ENCODE measurements at regions not wholly inside any gene's neighbourhood (a gene's known extent, or its start where the extent isn't known, plus 50 kb on each side); places are given as distances from the start of the nearest gene placed in this dataset.

DNA sequence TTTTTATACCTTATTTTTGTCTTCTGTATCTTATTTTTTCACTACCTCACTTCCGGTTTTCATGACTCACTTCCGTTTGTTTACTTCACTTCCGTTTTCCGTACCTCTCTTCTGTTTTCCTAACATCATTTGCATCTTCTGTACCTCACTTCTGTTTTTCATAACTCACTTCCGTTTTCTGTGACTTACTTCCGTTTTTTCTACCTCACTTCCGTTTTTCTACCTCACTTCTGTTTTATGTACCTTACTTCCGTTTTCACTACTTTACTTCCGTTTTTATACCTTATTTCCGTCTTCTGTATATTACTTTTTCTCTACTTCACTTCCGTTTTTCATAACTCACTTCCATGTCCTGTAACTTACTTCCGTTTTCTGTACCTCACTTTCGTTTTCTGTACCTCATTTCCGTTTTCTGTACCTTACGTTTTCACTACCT lies 492.5 kb upstream of the AKR1E2 start:
- no peaks in the 10 kb centered on the region for H3K27me3 ChIP-seq (ENCODE audit: control insufficient read depth, insufficient read depth, low read length)
- H3K4me3 ChIP-seq (ENCODE audit: low read length), result no peak overlapping the region
- no peaks in the 10 kb centered on the region for H3K9me3 ChIP-seq (replicated peaks; ENCODE audit: control insufficient read depth, low read depth, low read length)
- no peak for DNase-seq
- no peak overlapping the region for H3K27ac ChIP-seq (ENCODE audit: low read length)
- peaks cover 11% of the 10 kb centered on the region for H3K4me1 ChIP-seq (ENCODE audit: control insufficient read depth, insufficient read depth, low read length)
- WGBS (ENCODE audit: insufficient coverage), result 95% methylated on average over 15 of the region's 15 CpGs
- H3K36me3 ChIP-seq (ENCODE audit: control insufficient read depth, insufficient read depth, low read length), result no peaks in the 10 kb centered on the region

DNA sequence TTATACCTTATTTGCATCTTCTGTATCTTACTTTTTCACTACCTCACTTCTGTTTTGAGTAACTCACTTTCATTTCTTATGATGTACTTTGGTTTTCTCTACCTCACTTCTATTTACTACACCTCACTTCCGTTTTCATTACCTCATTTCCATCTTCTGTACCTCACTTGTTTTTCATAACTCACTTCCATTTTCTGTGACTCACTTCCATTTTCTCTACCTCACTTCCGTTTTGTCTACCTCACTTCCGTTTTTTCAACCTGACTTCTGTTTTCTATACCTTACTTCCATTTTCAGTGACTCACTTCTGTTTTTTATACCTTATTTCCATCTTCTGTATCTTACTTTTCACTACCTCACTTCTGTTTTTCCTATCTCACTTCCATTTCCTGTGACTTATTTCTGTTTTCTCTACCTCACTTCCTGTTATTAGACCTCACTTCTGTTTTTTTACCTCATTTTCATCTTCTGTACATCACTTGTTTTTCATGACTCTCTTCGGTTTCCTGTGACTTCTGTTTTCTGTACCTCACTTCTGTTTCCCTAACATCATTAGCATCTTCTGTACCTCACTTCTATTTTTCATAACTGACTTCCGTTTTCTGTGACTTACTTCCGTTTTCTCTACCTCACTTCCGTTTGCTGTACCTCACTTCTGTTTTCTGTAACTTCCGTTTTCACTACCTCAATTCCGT lies 493.1 kb upstream of the AKR1E2 start:
- H3K9me3 ChIP-seq (replicated peaks; ENCODE audit: control insufficient read depth, low read depth, low read length), result no peaks in the 10 kb centered on the region
- 90% methylated on average over 9 of the region's 9 CpGs for WGBS (ENCODE audit: insufficient coverage)
- no peak for DNase-seq
- peaks cover 9% of the 10 kb centered on the region for H3K4me1 ChIP-seq (ENCODE audit: control insufficient read depth, insufficient read depth, low read length)
- no peaks in the 10 kb centered on the region for H3K36me3 ChIP-seq (ENCODE audit: control insufficient read depth, insufficient read depth, low read length)
- H3K27ac ChIP-seq (ENCODE audit: low read length), result no peak overlapping the region
- H3K27me3 ChIP-seq (ENCODE audit: control insufficient read depth, insufficient read depth, low read length), result no peaks in the 10 kb centered on the region
- no peak overlapping the region for H3K4me3 ChIP-seq (ENCODE audit: low read length)

DNA sequence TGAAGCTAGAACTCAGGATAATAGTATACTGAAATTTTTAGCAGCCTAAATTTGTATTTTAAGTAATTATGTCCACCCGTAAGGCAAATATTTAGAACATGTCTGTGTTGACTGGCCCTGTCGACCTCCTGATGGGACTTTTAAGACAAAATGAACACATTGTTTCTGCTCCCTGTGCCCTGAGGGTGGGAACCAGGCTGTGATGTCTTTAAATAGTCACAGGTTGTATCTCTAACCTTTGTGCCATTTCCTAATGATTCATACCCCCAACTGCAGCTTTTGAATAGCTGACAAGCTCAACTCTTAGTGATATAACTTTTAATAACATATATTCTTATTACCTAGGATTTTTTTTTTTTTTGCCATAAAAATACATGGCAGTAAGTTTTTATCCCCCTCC lies 494.9 kb upstream of the AKR1E2 start:
- Histone ChIP-seq H3K9me3 (replicated peaks; ENCODE audit: control insufficient read depth, low read depth, low read length) (no peaks in the 10 kb centered on the region), H3K27ac (ENCODE audit: low read length) (peak overlapping the region; percentile 47), H3K27me3 (ENCODE audit: control insufficient read depth, insufficient read depth, low read length) (no peaks in the 10 kb centered on the region), H3K4me3 (ENCODE audit: low read length) (no peak overlapping the region), H3K4me1 (ENCODE audit: control insufficient read depth, insufficient read depth, low read length) (peaks cover 5% of the 10 kb centered on the region), H3K36me3 (ENCODE audit: control insufficient read depth, insufficient read depth, low read length) (no peaks in the 10 kb centered on the region)
- WGBS (ENCODE audit: insufficient coverage), result no CpG with 5 or more reads among the region's 2 CpGs
- DNase-seq, result no peak

DNA sequence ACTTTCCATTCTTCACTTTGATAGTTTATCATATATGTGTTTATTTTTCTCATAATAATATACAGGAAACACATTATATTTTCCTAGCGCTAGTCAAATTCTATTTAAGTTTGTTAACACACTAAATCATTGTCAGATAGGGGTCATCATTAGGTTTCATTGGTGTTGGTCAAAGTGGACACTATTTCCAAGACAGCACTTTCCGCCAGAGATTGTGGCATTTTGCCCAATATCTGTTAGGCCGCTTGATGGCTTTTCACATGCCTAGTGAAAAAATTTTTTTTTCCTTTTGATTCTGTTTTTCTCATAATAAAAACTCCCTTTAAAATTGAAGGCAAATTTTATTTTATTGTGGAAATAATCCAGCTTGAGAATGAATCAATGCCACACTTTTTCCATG lies 495.4 kb upstream of the AKR1E2 start:
- Histone ChIP-seq H3K27me3 (ENCODE audit: control insufficient read depth, insufficient read depth, low read length) (no peaks in the 10 kb centered on the region), H3K9me3 (replicated peaks; ENCODE audit: control insufficient read depth, low read depth, low read length) (no peaks in the 10 kb centered on the region), H3K36me3 (ENCODE audit: control insufficient read depth, insufficient read depth, low read length) (no peaks in the 10 kb centered on the region), H3K4me3 (ENCODE audit: low read length) (no peak overlapping the region), H3K27ac (ENCODE audit: low read length) (no peak overlapping the region), H3K4me1 (ENCODE audit: control insufficient read depth, insufficient read depth, low read length) (peaks cover 5% of the 10 kb centered on the region)
- no CpG with 5 or more reads among the region's 3 CpGs for WGBS (ENCODE audit: insufficient coverage)
- DNase-seq, result peak; percentile 80

DNA sequence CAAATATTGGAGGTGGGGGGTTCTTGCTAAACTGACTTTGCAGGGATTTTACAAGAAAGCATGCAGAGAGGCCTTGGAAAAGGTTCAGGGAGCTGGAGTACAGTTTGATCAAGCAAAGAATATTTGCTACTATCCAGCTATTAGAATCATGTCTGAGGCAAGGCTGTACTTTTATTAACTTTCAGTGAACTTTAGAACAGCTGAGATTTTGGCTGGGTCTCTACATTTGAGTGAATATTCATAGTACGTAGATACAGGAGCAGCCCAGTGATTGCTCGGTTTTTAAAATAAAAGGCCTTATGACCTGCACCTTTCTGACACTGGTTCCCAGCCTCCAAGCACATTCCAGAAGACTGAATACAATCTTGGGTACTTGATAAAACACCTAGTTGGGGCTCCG lies 496.8 kb upstream of the AKR1E2 start:
- no CpG with 5 or more reads among the region's 3 CpGs for WGBS (ENCODE audit: insufficient coverage)
- H3K9me3 ChIP-seq (replicated peaks; ENCODE audit: control insufficient read depth, low read depth, low read length), result no peaks in the 10 kb centered on the region
- H3K4me3 ChIP-seq (ENCODE audit: low read length), result no peak overlapping the region
- DNase-seq, result peak; percentile 94
- H3K27me3 ChIP-seq (ENCODE audit: control insufficient read depth, insufficient read depth, low read length), result no peaks in the 10 kb centered on the region
- H3K4me1 ChIP-seq (ENCODE audit: control insufficient read depth, insufficient read depth, low read length), result peaks cover 5% of the 10 kb centered on the region
- no peaks in the 10 kb centered on the region for H3K36me3 ChIP-seq (ENCODE audit: control insufficient read depth, insufficient read depth, low read length)
- no peak overlapping the region for H3K27ac ChIP-seq (ENCODE audit: low read length)

DNA sequence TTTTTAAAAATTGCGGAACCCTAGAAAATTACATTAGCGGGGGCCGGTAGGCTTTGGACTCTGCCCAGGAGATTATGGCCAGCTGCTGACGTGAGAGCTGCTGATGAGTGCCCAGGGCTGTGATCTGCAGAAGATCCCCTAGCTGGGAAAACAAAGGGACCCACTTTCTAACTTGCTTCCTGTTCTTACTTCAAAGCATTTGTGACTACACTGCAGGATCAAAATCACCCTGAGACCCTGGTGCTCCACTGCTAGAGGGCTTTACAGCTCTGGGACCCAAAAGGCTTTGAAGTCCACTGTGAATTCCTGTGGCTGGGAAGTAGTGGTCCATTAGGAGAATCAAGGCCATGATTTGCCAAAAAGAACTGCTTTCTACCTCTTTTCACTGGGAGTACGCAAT lies 499.4 kb upstream of the AKR1E2 start:
- peaks cover 5% of the 10 kb centered on the region for H3K4me1 ChIP-seq (ENCODE audit: control insufficient read depth, insufficient read depth, low read length)
- no peak overlapping the region for H3K27ac ChIP-seq (ENCODE audit: low read length)
- H3K27me3 ChIP-seq (ENCODE audit: control insufficient read depth, insufficient read depth, low read length), result no peaks in the 10 kb centered on the region
- H3K9me3 ChIP-seq (replicated peaks; ENCODE audit: control insufficient read depth, low read depth, low read length), result no peaks in the 10 kb centered on the region
- no peaks in the 10 kb centered on the region for H3K36me3 ChIP-seq (ENCODE audit: control insufficient read depth, insufficient read depth, low read length)
- H3K4me3 ChIP-seq (ENCODE audit: low read length), result no peak overlapping the region
- no peak for DNase-seq
- WGBS (ENCODE audit: insufficient coverage), result 83% methylated on average over 4 of the region's 5 CpGs

DNA sequence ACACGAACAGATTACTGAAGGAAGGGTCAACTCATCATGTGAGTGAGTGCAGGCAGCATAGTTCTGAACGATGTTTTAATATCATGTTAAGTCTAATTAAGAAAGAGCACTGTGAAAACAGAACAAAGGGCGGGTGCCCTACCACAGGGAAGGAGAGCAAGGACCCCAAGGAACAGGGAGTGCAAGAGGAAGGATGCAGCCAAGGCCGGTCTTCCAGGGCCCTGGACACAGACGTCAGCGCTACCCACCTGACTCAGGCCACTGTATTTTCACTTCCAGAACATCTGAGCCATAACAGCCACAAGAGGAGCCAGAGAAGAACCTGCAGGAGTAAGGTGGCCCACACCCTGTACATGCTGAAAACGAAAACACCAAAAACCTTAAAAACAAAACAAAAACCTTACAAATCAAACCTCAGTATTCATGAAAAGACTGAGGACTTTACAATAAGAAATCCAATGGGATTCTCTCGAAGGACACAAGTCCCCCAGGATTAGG lies 506.1 kb upstream of the AKR1E2 start:
- H3K4me3 ChIP-seq (ENCODE audit: low read length), result no peak overlapping the region
- 82% methylated on average over 3 of the region's 8 CpGs for WGBS (ENCODE audit: insufficient coverage)
- DNase-seq, result no peak
- H3K36me3 ChIP-seq (ENCODE audit: control insufficient read depth, insufficient read depth, low read length), result no peaks in the 10 kb centered on the region
- no peaks in the 10 kb centered on the region for H3K27me3 ChIP-seq (ENCODE audit: control insufficient read depth, insufficient read depth, low read length)
- peaks cover 3% of the 10 kb centered on the region for H3K4me1 ChIP-seq (ENCODE audit: control insufficient read depth, insufficient read depth, low read length)
- no peaks in the 10 kb centered on the region for H3K9me3 ChIP-seq (replicated peaks; ENCODE audit: control insufficient read depth, low read depth, low read length)
- no peak overlapping the region for H3K27ac ChIP-seq (ENCODE audit: low read length)

DNA sequence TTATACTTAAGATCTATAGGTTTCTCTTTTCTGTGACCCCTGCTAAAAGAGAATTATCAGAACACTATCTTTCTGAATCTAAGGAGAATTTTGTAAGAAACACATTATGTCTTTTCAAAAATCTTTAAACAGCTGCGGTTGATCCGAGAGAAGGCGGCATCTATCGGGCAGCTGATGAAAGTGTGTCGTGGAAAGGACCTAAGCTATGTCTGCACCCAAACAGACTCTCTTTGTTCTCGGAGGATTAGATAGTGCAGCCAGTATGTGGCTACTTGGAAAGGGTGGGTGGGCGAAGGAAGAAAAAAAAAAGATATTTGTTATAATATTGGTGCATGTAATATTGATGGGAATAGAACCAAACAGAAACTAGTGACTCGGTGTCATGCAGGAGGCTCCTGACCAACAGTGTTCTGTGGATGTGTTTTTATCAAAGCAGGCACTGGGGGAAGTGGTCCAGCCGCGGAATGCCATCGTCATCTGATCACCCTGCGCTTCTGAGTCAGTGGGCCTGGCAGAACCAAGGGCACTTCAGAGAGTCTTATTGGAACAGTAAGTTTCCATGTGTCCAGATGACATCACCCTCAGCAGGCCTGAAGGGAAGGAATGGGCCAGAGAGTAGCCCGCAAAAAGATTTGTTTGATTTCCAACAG lies 509.7 kb upstream of the AKR1E2 start:
- Histone ChIP-seq H3K4me1 (ENCODE audit: control insufficient read depth, insufficient read depth, low read length) (peaks cover 3% of the 10 kb centered on the region), H3K27me3 (ENCODE audit: control insufficient read depth, insufficient read depth, low read length) (no peaks in the 10 kb centered on the region), H3K36me3 (ENCODE audit: control insufficient read depth, insufficient read depth, low read length) (no peaks in the 10 kb centered on the region), H3K4me3 (ENCODE audit: low read length) (no peak overlapping the region), H3K9me3 (replicated peaks; ENCODE audit: control insufficient read depth, low read depth, low read length) (no peaks in the 10 kb centered on the region), H3K27ac (ENCODE audit: low read length) (no peak overlapping the region)
- peak; percentile 62 for DNase-seq
- 80% methylated on average over 12 of the region's 13 CpGs for WGBS (ENCODE audit: insufficient coverage)

DNA sequence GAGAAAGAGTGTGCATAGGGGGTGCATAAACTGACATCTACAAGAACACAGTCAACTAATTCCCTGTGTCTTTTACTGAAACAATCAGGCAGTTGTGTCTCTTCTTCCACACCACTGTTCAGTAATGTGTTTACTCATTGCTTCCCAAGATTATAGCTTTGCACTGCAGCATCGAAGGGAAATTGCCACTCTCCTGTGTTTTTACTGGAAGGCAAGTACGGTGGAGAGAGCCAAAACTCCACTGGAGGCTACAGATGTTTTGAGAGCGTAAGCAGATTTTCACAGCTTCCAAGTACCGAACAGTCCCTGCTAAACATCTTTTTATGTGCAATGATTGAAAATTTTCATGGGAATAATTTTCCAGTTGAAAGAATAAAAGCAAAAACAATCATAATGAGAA lies 510.5 kb upstream of the AKR1E2 start:
- DNase-seq, result peak; percentile 97
- Histone ChIP-seq H3K4me3 (ENCODE audit: low read length) (no peak overlapping the region), H3K27ac (ENCODE audit: low read length) (peak overlapping the region; percentile 62), H3K36me3 (ENCODE audit: control insufficient read depth, insufficient read depth, low read length) (no peaks in the 10 kb centered on the region), H3K4me1 (ENCODE audit: control insufficient read depth, insufficient read depth, low read length) (peaks cover 3% of the 10 kb centered on the region), H3K27me3 (ENCODE audit: control insufficient read depth, insufficient read depth, low read length) (no peaks in the 10 kb centered on the region), H3K9me3 (replicated peaks; ENCODE audit: control insufficient read depth, low read depth, low read length) (no peaks in the 10 kb centered on the region)
- WGBS (ENCODE audit: insufficient coverage), result no CpG with 5 or more reads among the region's 4 CpGs

DNA sequence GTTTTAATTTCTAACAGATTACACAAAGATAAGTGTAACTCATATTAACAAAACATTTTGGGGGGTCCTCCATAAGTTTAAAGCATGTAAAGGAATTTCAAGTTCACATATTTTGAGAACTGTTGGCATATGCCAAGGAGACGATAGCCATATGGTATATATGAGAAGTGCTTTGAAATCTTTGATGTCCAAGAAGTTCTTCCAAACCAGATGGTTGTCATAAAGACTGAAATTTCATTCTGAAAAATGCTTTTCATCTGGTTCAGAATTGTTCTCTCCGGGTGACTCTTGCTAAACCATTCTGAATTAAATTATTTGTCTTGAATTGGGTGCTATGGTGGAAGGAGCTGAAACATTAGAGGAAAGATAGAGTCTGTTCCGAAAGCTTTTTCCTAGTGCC lies 513.0 kb upstream of the AKR1E2 start:
- Histone ChIP-seq H3K27ac (ENCODE audit: low read length) (no peak overlapping the region), H3K27me3 (ENCODE audit: control insufficient read depth, insufficient read depth, low read length) (no peaks in the 10 kb centered on the region), H3K4me1 (ENCODE audit: control insufficient read depth, insufficient read depth, low read length) (peaks cover 3% of the 10 kb centered on the region), H3K4me3 (ENCODE audit: low read length) (no peak overlapping the region), H3K9me3 (replicated peaks; ENCODE audit: control insufficient read depth, low read depth, low read length) (no peaks in the 10 kb centered on the region), H3K36me3 (ENCODE audit: control insufficient read depth, insufficient read depth, low read length) (no peaks in the 10 kb centered on the region)
- 51% methylated on average over 2 of the region's 3 CpGs for WGBS (ENCODE audit: insufficient coverage)
- no peak for DNase-seq
